ENCODE measurements at regions not wholly inside any gene's neighbourhood (a gene's known extent, or its start where the extent isn't known, plus 50 kb on each side); places are given as distances from the start of the nearest gene placed in this dataset.

- Histone ChIP-seq H3K4me1 (no peaks in the 10 kb centered on the region), H3K36me3 (no peaks in the 10 kb centered on the region), H3K27ac (no peak overlapping the region), H3K27me3 (no peaks in the 10 kb centered on the region), H3K9me3 (no peaks in the 10 kb centered on the region), H3K4me3 (no peak overlapping the region)
- 67 to 71% methylated on average over 1 to 3 of the region's 3 CpGs for WGBS, 2 donors (ENCODE audit: low coverage in 1 of 2)
- in situ Hi-C loops (cut with MboI; ENCODE audit: low pct_ligation_motif_present in 1 of 4, low pct_unique_long_range_greater_than_20kb in 1 of 4, low sequenced_read_pairs in 3 of 4) (no loop called here), intact Hi-C loops (cut with DNase I; ENCODE audit: low total_unique reads) (no loop called here)
- TF ChIP-seq POLR2A (IDR thresholded peaks at IDR 0.05) (no peak), EP300 (IDR thresholded peaks at IDR 0.05; ENCODE audit: low read depth) (no peak), POLR2AphosphoS5 (IDR thresholded peaks at IDR 0.05) (no peak), CTCF (IDR thresholded peaks at IDR 0.05) (no peak)
- no peak for DNase-seq
These were observed 1439.0 kb downstream of the CDH11 start for GRCh38 chr16:63682844-63683243.

- H3K9me3 ChIP-seq: no peaks in the 10 kb centered on the region
- no peak for DNase-seq
- 58 to 59% methylated on average over 2 of the region's 2 CpGs for WGBS, 2 donors (ENCODE audit: low coverage in 1 of 2)
These were observed 1449.4 kb downstream of the CDH11 start for GRCh38 chr16:63672493-63672892.

GRCh38 chr16:63663155-63663554 is 1458.7 kb downstream of the CDH11 start:
- no peaks in the 10 kb centered on the region for H3K9me3 ChIP-seq
- H3K36me3 ChIP-seq: no peaks in the 10 kb centered on the region
- 54 to 77% methylated on average over 1 of the region's 1 CpG for WGBS, 2 donors (ENCODE audit: low coverage in 1 of 2)
- intact Hi-C loops (cut with DNase I; ENCODE audit: low total_unique reads): no loop called here
- H3K4me1 ChIP-seq: no peaks in the 10 kb centered on the region
- in situ Hi-C loops (cut with MboI; ENCODE audit: low pct_ligation_motif_present in 1 of 4, low pct_unique_long_range_greater_than_20kb in 1 of 4, low sequenced_read_pairs in 3 of 4): no loop called here
- no peak for DNase-seq
- H3K4me3 ChIP-seq: no peak overlapping the region
- no peaks in the 10 kb centered on the region for H3K27me3 ChIP-seq
- H3K27ac ChIP-seq: no peak overlapping the region
- TF ChIP-seq POLR2A (IDR thresholded peaks at IDR 0.05) (no peak), POLR2AphosphoS5 (IDR thresholded peaks at IDR 0.05) (no peak), CTCF (IDR thresholded peaks at IDR 0.05) (no peak), EP300 (IDR thresholded peaks at IDR 0.05; ENCODE audit: low read depth) (no peak)

More at GRCh38 chr16:63672493-63672892, 1449.4 kb downstream of the CDH11 start:
- Histone ChIP-seq H3K4me3 (no peak overlapping the region), H3K27ac (no peak overlapping the region), H3K36me3 (no peaks in the 10 kb centered on the region), H3K27me3 (no peaks in the 10 kb centered on the region), H3K4me1 (no peaks in the 10 kb centered on the region)
- intact Hi-C loops (cut with DNase I; ENCODE audit: low total_unique reads): no loop called here
- TF ChIP-seq CTCF (IDR thresholded peaks at IDR 0.05) (no peak), EP300 (IDR thresholded peaks at IDR 0.05; ENCODE audit: low read depth) (no peak), POLR2A (IDR thresholded peaks at IDR 0.05) (no peak), POLR2AphosphoS5 (IDR thresholded peaks at IDR 0.05) (no peak)
- in situ Hi-C loops (cut with MboI; ENCODE audit: low pct_ligation_motif_present in 1 of 4, low pct_unique_long_range_greater_than_20kb in 1 of 4, low sequenced_read_pairs in 3 of 4): no loop called here

GRCh38 chr16:63655846-63656245 is 1466.0 kb downstream of the CDH11 start:
- in situ Hi-C loops (cut with MboI; ENCODE audit: low pct_ligation_motif_present in 1 of 4, low pct_unique_long_range_greater_than_20kb in 1 of 4, low sequenced_read_pairs in 3 of 4): no loop called here
- TF ChIP-seq POLR2AphosphoS5 (IDR thresholded peaks at IDR 0.05) (no peak), CTCF (IDR thresholded peaks at IDR 0.05) (no peak), EP300 (IDR thresholded peaks at IDR 0.05; ENCODE audit: low read depth) (no peak), POLR2A (IDR thresholded peaks at IDR 0.05) (no peak)
- no peaks in the 10 kb centered on the region for H3K4me1 ChIP-seq
- no peak for DNase-seq
- H3K36me3 ChIP-seq: no peaks in the 10 kb centered on the region
- 81 to 86% methylated on average over 2 to 4 of the region's 4 CpGs for WGBS, 2 donors (ENCODE audit: low coverage in 1 of 2)
- no peaks in the 10 kb centered on the region for H3K9me3 ChIP-seq
- intact Hi-C loops (cut with DNase I; ENCODE audit: low total_unique reads): no loop called here
- no peak overlapping the region for H3K4me3 ChIP-seq
- no peaks in the 10 kb centered on the region for H3K27me3 ChIP-seq
- no peak overlapping the region for H3K27ac ChIP-seq

All from transverse colon (tissue), 4 donors.